Adrenal gland (tissue), 9 donors: ENCODE measurements at regions not wholly inside any gene's neighbourhood (a gene's known extent, or its start where the extent isn't known, plus 50 kb on each side); places are given as distances from the start of the nearest gene placed in this dataset.

Source experiments
- DNase-seq, 7 donors: peaks; one replicate each; pipeline ENCODE4 v3.0.0-alpha.2; 2019 to 2020
- H3K27ac ChIP-seq, 5 donors: fragments of 200-600 bp; sonication (generic) in 4 of 5; 1 replicate in 3 of 5; 2 replicates in 2 of 5; pipeline versions ENCODE4 v1.5.1 to v1.8.0; 2016 to 2020; ENCODE audit warnings: mild to moderate bottlenecking in 1 of 5
- H3K27me3 ChIP-seq: fragments of 200-600 bp; 2 replicates; pipeline ENCODE4 v1.8.0; 2021
- H3K36me3 ChIP-seq, 2 donors: fragments of 200-600 bp; replicated peaks in 1 of 2; 1 replicate in 1 of 2; 2 replicates in 1 of 2; pipeline versions ENCODE4 v1.5.1 to v1.8.0; 2018 to 2022
- H3K4me1 ChIP-seq, 2 donors: fragments of 200-600 bp; replicated peaks in 1 of 2; 1 replicate in 1 of 2; 2 replicates in 1 of 2; pipeline versions ENCODE4 v1.5.1 to v1.8.0; 2018 to 2021
- H3K4me3 ChIP-seq, 4 donors: fragments of 200-600 bp; sonication (generic) in 3 of 4; one replicate each; pipeline ENCODE4 v1.5.1; 2016 to 2018
- H3K9me3 ChIP-seq, 3 donors: fragments of 200-600 bp; sonication (generic) in 1 of 3; replicated peaks in 1 of 3; 1 replicate in 2 of 3; 2 replicates in 1 of 3; pipeline versions ENCODE4 v1.5.1 to v1.8.0; 2016 to 2021
- POLR2A ChIP-seq, 2 donors: fragments of 450-650 bp; IDR thresholded peaks; one replicate each; pipeline ENCODE4 v1.6.1; 2017; ENCODE audit warnings: antibody characterized with exemption in 2 of 2, mild to moderate bottlenecking in 2 of 2, moderate library complexity in 1 of 2
- WGBS, 4 donors: extraction: QIAGEN DNeasy Blood & Tissue Kit in 2 of 4; methylation state at CpG; one replicate each; pipeline versions ENCODE4 v1.1.5 to v1.1.7; 2013 to 2017; 5-methylcytosine and 5-hydroxymethylcytosine counted together
- intact Hi-C, 2 donors: fragments of 100-400 bp; cut with DNase I; formaldehyde crosslinking; loops; one replicate each; pipeline versions ENCODE4 v1.14.1 to v1.15.0; 2022 to 2023
- TF ChIP-seq, protein P1 (sequence below), 6 experiments: fragments of 450-650 bp in 4 of 6; fragments of 200-600 bp in 2 of 6; sonication (generic) in 1 of 6; IDR thresholded peaks; 1 replicate in 5 of 6; 2 replicates in 1 of 6; pipeline versions ENCODE4 v1.5.1 to v1.8.0; 2016 to 2021; ENCODE audit warnings: antibody characterized with exemption in 6 of 6, mild to moderate bottlenecking in 2 of 6, moderate library complexity in 1 of 6
- donor health status: healthy with polysubstance abuse.
- donor health status: Bipolar disorder and iron deficiency.
- donor health status: DM: yes; HTN: yes; CAD: no.
- donor health status: DM: no; HTN: no; CAD: no.
- donor health status: DM: no; HTN: no; CAD: no.

DNA sequence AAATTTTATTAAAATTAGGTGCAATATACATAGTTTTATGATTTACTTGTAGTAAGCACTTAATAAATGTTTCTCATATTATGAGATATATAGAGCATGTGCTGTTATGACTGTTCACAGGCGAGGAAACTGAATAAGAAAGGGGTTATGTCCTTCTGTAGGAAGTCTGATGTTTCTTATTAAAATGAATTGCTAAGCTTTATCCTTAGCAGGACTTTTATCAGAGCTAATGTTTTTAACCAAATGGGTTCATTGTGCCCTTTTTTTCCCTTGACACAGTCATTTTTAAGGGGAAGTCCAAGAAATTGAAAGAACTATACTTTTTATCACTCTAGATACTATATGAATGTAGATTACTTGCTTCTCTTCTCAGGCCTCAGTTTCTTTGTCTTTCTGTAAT, 285.2 kb downstream of the PTPRC start:
- Histone ChIP-seq H3K36me3 (no peaks in the 10 kb centered on the region), H3K4me1 (peaks cover 33 to 36% of the 10 kb centered on the region in 2 donors), H3K4me3 (no peak overlapping the region), H3K27ac (peak overlapping the region in 1 of 5 donors; percentile 49), H3K9me3 (no peaks in the 10 kb centered on the region), H3K27me3 (no peaks in the 10 kb centered on the region)
- intact Hi-C loops: no loop called here
- TF ChIP-seq POLR2A (IDR thresholded peaks at IDR 0.05): no peak
- TF ChIP-seq, protein P1, sequence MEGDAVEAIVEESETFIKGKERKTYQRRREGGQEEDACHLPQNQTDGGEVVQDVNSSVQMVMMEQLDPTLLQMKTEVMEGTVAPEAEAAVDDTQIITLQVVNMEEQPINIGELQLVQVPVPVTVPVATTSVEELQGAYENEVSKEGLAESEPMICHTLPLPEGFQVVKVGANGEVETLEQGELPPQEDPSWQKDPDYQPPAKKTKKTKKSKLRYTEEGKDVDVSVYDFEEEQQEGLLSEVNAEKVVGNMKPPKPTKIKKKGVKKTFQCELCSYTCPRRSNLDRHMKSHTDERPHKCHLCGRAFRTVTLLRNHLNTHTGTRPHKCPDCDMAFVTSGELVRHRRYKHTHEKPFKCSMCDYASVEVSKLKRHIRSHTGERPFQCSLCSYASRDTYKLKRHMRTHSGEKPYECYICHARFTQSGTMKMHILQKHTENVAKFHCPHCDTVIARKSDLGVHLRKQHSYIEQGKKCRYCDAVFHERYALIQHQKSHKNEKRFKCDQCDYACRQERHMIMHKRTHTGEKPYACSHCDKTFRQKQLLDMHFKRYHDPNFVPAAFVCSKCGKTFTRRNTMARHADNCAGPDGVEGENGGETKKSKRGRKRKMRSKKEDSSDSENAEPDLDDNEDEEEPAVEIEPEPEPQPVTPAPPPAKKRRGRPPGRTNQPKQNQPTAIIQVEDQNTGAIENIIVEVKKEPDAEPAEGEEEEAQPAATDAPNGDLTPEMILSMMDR (IDR thresholded peaks at IDR 0.05): no peak
- DNase-seq: no peak
- WGBS, 4 donors: 86 to 89% (median 87%) methylated on average over 1 of the region's 1 CpG

DNA sequence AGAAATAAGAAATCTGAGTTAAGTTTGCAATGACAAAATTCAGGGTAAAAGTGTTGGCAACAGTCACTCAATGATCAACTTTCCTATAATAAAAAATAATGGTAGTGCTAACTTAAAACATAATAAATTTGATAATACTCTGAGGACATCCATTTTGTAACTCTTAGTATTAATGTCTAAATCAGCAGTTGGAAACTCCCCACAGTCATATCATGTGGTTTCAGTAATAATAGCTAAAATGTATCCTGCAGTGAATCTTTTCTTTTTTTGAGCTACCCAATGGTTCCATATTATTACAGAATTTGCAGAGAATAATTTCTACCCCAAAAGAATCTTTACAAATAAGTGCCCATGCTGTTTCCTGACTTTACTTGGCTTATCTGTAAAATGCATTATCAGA, 286.7 kb downstream of the PTPRC start:
- H3K4me3 ChIP-seq: no peak overlapping the region
- DNase-seq: no peak
- no peak overlapping the region for H3K27ac ChIP-seq
- intact Hi-C loops: no loop called here
- TF ChIP-seq POLR2A (IDR thresholded peaks at IDR 0.05): no peak
- TF ChIP-seq, protein P1 (IDR thresholded peaks at IDR 0.05): no peak
- H3K36me3 ChIP-seq: no peaks in the 10 kb centered on the region
- peaks cover 27 to 29% of the 10 kb centered on the region in 2 donors for H3K4me1 ChIP-seq
- H3K9me3 ChIP-seq: no peaks in the 10 kb centered on the region
- no peaks in the 10 kb centered on the region for H3K27me3 ChIP-seq

DNA sequence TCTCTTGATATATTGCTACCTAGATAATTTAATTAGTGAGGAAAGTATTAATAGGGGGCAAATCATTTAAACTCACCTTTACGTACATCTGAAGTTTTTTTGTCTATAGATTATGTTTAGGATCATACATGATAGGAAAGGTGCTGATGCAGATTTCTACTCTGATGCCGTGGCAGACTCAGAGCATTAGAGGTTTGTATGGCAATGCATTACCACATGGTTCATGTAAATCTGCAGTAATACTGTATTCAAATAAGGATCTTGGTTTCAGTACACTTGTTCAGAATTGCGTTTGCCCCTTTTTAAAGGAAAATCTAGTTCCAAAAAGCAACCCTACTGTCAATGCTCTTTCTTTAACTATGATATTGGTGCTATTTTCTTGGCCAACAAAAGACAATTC, 288.3 kb downstream of the PTPRC start:
- H3K4me3 ChIP-seq: no peak overlapping the region
- H3K27ac ChIP-seq: no peak overlapping the region
- no peaks in the 10 kb centered on the region for H3K9me3 ChIP-seq
- no peak for DNase-seq
- intact Hi-C loops: no loop called here
- no peak for TF ChIP-seq POLR2A (IDR thresholded peaks at IDR 0.05)
- TF ChIP-seq, protein P1 (IDR thresholded peaks at IDR 0.05): no peak
- WGBS, 4 donors: 88 to 93% (median 91%) methylated on average over 3 of the region's 3 CpGs
- H3K4me1 ChIP-seq: peaks cover 23 to 24% of the 10 kb centered on the region in 2 donors
- no peaks in the 10 kb centered on the region for H3K36me3 ChIP-seq
- H3K27me3 ChIP-seq: no peaks in the 10 kb centered on the region

DNA sequence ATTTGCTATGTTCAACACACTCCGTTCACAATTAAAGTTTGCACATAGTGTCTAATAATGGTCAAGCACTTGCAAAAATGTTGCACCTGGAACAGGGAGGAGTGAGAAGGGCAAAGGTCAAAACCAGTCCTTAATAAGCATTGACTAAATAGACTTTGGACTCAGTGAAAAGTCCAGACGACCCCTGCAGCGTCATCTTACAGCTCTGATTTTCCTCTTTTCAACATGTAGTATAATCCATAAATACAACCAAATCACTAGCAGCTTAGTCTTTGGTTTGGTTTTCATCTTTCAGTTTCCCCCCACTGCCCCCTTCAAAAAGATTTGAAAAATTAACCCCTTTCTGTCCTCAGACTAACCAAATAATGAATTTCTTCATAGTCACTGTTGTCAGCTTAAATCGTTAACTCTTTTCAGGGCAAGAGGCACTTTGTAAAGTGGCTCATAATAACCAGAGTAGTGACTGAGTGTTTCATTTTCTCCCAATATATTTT, 290.3 kb downstream of the PTPRC start:
- no peak for TF ChIP-seq POLR2A (IDR thresholded peaks at IDR 0.05)
- TF ChIP-seq, protein P1 (IDR thresholded peaks at IDR 0.05): no peak
- no peaks in the 10 kb centered on the region for H3K9me3 ChIP-seq
- no peak overlapping the region for H3K27ac ChIP-seq
- no peaks in the 10 kb centered on the region for H3K36me3 ChIP-seq
- H3K27me3 ChIP-seq: no peaks in the 10 kb centered on the region
- intact Hi-C loops: no loop called here
- DNase-seq: no peak
- H3K4me3 ChIP-seq: no peak overlapping the region
- H3K4me1 ChIP-seq: peaks cover 13 to 20% of the 10 kb centered on the region in 2 donors
- WGBS, 4 donors: 71 to 83% (median 75%) methylated on average over 4 of the region's 4 CpGs
